ENCODE measurements at regions not wholly inside any gene's neighbourhood (a gene's known extent, or its start where the extent isn't known, plus 50 kb on each side); places are given as distances from the start of the nearest gene placed in this dataset.
"Not testable (repeated sequence)": the region's sequence is repeated elsewhere in the genome, so short reads cannot be mapped to it uniquely, and the experiment has no call there.

DNA sequence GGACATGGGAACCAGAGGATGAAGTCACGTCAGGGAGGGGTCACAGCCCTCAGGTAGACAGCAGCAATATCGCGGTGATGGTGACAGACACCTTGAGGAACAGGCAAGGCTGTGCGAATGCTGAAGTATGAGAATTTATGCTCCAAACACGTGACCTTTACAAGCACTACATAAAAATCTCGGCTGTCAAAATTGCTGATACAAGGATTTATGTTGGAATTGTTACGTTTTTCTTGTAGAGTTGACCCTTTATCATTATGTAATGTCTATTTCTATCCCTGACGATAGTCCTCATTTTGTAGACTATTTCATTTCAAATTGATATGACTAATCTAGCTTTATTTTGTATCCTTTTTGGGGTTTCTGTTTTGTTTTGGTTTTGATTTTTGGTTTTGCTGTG lies 311.1 kb downstream of the C6orf118 start:
- H3K27me3 ChIP-seq (ENCODE audit: control insufficient read depth, insufficient read depth, low read length, poor library complexity, severe bottlenecking) = no peaks in the 10 kb centered on the region
- no peak overlapping the region for H3K27ac ChIP-seq (ENCODE audit: insufficient read depth, low read depth, low read length, poor library complexity, severe bottlenecking)
- WGBS, 2 experiments = 97 to 100% methylated on average over 7 to 8 of the region's 8 CpGs
- no peak overlapping the region for H3K4me3 ChIP-seq (ENCODE audit: insufficient read depth, low read depth, low read length)
- no peaks in the 10 kb centered on the region for H3K9me3 ChIP-seq (ENCODE audit: control insufficient read depth, low read length)
- H3K4me1 ChIP-seq (ENCODE audit: control insufficient read depth, insufficient read depth, low read length) = no peaks in the 10 kb centered on the region
- no peaks in the 10 kb centered on the region for H3K36me3 ChIP-seq (ENCODE audit: control insufficient read depth, insufficient read depth, low read length)

DNA sequence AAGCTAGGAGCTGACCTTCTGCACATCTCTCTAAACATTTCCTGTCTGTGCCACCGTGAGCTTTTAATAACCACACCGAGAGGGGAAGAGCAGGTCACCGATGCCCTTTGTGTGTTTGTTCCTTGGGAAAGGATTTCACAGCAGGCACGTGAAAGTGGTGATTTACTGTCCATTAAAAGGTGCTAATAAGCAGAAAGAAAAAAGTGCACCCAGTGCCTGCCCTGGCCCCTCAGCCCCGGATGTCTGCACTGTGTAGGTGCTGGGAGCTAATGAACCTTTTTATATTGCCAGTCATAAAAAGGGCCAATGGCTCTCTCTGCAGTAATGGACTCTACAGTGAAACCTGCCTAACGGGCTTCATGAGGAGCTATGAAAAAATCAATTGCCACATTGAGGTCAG lies 312.6 kb downstream of the C6orf118 start:
- Histone ChIP-seq H3K4me1 (ENCODE audit: control insufficient read depth, insufficient read depth, low read length) (no peaks in the 10 kb centered on the region), H3K9me3 (ENCODE audit: control insufficient read depth, low read length) (no peaks in the 10 kb centered on the region), H3K27me3 (ENCODE audit: control insufficient read depth, insufficient read depth, low read length, poor library complexity, severe bottlenecking) (no peaks in the 10 kb centered on the region), H3K36me3 (ENCODE audit: control insufficient read depth, insufficient read depth, low read length) (no peaks in the 10 kb centered on the region), H3K4me3 (ENCODE audit: insufficient read depth, low read depth, low read length) (no peak overlapping the region), H3K27ac (ENCODE audit: insufficient read depth, low read depth, low read length, poor library complexity, severe bottlenecking) (no peak overlapping the region)
- WGBS, 2 experiments = 79 to 88% methylated on average over 6 of the region's 6 CpGs

DNA sequence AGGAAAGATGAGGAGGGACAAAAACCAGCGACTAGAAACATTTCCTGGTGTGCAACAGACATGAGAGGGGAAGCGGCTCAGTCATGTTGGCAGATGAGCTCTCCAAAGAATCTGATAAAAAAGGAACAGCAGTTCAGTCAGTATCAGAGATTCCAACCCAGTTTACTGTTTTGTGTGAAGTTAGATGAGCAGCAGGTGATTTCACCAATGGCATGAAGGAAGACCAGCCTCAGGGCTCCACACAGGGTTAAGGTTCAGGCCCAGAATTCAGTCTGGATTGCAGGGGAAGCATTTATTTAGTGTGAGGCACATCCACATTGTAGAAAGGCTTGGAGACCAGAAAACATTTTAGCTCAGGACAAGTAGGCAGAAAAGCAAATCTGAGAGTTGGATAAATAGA lies 317.8 kb downstream of the C6orf118 start:
- Histone ChIP-seq H3K4me3 (ENCODE audit: insufficient read depth, low read depth, low read length) (no peak overlapping the region), H3K4me1 (ENCODE audit: control insufficient read depth, insufficient read depth, low read length) (no peaks in the 10 kb centered on the region), H3K27ac (ENCODE audit: insufficient read depth, low read depth, low read length, poor library complexity, severe bottlenecking) (no peak overlapping the region), H3K36me3 (ENCODE audit: control insufficient read depth, insufficient read depth, low read length) (no peaks in the 10 kb centered on the region), H3K27me3 (ENCODE audit: control insufficient read depth, insufficient read depth, low read length, poor library complexity, severe bottlenecking) (no peaks in the 10 kb centered on the region), H3K9me3 (ENCODE audit: control insufficient read depth, low read length) (no peaks in the 10 kb centered on the region)
- 94 to 97% methylated on average over 2 of the region's 2 CpGs for WGBS, 2 experiments

DNA sequence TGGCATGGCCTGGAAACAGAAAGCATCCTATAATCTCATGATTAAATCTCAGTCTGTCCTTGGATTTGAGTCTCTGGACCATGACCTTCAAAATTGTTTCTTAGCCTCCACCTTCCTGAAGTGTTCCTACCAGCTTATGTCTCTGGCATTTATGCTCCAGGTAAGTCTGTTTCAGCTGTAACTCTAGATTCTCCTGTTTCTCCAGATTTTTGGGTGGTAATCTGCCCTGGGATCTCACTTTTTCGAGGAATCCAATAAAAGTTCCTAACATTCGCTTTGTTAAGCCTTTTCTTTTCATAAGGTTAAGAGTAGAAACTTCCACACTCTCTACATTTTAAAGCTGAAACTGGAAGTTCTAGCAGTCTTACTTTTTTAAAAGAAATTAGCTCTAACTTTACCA lies 318.5 kb downstream of the C6orf118 start:
- WGBS, 2 experiments = 92 to 96% methylated on average over 2 of the region's 2 CpGs
- H3K27me3 ChIP-seq (ENCODE audit: control insufficient read depth, insufficient read depth, low read length, poor library complexity, severe bottlenecking) = no peaks in the 10 kb centered on the region
- H3K4me3 ChIP-seq (ENCODE audit: insufficient read depth, low read depth, low read length) = no peak overlapping the region
- H3K27ac ChIP-seq (ENCODE audit: insufficient read depth, low read depth, low read length, poor library complexity, severe bottlenecking) = no peak overlapping the region
- H3K4me1 ChIP-seq (ENCODE audit: control insufficient read depth, insufficient read depth, low read length) = no peaks in the 10 kb centered on the region
- no peaks in the 10 kb centered on the region for H3K9me3 ChIP-seq (ENCODE audit: control insufficient read depth, low read length)
- H3K36me3 ChIP-seq (ENCODE audit: control insufficient read depth, insufficient read depth, low read length) = no peaks in the 10 kb centered on the region

DNA sequence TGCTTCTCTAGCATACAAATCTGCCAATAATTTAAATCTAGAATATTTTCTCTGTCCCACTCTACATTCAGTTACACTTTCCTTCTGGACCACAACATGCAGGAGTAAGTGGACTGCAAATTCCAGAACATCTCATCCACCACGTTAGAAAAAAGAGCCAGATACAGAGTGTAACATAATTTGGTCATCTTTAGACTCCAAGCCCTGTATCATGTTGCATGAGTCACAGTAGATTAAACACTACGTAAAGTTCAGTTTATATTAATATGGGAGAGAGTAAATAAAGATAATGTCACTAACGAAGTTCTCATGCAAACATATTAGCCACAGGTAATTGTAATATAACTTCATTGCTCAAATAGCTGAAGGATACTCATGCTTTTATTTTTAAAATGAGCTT lies 327.0 kb downstream of the C6orf118 start:
- H3K27me3 ChIP-seq (ENCODE audit: control insufficient read depth, insufficient read depth, low read length, poor library complexity, severe bottlenecking) = no peaks in the 10 kb centered on the region
- no peak overlapping the region for H3K4me3 ChIP-seq (ENCODE audit: insufficient read depth, low read depth, low read length)
- no peaks in the 10 kb centered on the region for H3K9me3 ChIP-seq (ENCODE audit: control insufficient read depth, low read length)
- no peak overlapping the region for H3K27ac ChIP-seq (ENCODE audit: insufficient read depth, low read depth, low read length, poor library complexity, severe bottlenecking)
- H3K36me3 ChIP-seq (ENCODE audit: control insufficient read depth, insufficient read depth, low read length) = no peaks in the 10 kb centered on the region
- no peaks in the 10 kb centered on the region for H3K4me1 ChIP-seq (ENCODE audit: control insufficient read depth, insufficient read depth, low read length)
- WGBS, 2 experiments = 94 to 97% methylated on average over 1 to 2 of the region's 3 CpGs

DNA sequence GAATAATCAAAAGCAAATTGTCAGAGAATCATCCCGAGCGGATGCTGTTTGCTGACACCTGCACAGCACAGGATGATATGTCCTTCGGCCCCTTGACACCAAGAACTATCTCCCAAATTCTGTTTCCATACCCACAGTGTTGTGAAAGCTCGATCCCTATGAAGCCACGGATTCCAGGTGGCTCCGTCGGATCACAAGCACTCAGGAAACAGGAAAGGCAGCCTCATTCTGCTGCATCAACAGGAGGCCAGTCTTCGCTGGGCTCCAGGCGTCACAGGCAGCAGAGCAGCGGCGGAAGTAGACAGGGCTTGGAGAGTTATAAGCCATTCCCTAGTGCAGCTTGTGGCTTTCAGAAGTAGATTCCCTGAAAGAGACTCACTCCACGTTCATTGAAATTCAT lies 342.3 kb downstream of the C6orf118 start:
- Histone ChIP-seq H3K4me3 (ENCODE audit: insufficient read depth, low read depth, low read length) (no peak overlapping the region), H3K27me3 (ENCODE audit: control insufficient read depth, insufficient read depth, low read length, poor library complexity, severe bottlenecking) (no peaks in the 10 kb centered on the region), H3K9me3 (ENCODE audit: control insufficient read depth, low read length) (no peaks in the 10 kb centered on the region), H3K27ac (ENCODE audit: insufficient read depth, low read depth, low read length, poor library complexity, severe bottlenecking) (no peak overlapping the region), H3K36me3 (ENCODE audit: control insufficient read depth, insufficient read depth, low read length) (no peaks in the 10 kb centered on the region), H3K4me1 (ENCODE audit: control insufficient read depth, insufficient read depth, low read length) (no peaks in the 10 kb centered on the region)
- 77 to 79% methylated on average over 12 of the region's 12 CpGs for WGBS, 2 experiments

DNA sequence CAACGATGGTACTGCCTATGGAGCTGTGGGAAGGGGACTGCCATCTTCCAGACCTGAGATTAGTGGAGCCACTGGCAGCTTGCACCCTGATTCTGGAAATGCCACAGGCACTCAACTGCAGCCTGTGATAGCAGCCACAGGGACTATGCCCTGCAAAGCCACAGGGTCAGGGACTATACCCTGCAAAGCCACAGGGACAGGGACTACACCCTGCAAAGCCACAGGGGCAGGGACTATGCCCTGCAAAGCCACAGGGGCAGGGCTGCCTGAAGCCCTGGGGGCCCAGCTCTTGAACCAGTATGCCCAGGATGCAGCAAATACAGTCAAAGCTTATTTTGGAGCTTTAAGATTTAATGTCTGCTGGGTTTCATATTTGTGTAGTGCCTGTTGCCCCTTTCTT lies 346.6 kb downstream of the C6orf118 start:
- no peaks in the 10 kb centered on the region for H3K27me3 ChIP-seq (ENCODE audit: control insufficient read depth, insufficient read depth, low read length, poor library complexity, severe bottlenecking)
- H3K4me1 ChIP-seq (ENCODE audit: control insufficient read depth, insufficient read depth, low read length) = no peaks in the 10 kb centered on the region
- no peak overlapping the region for H3K4me3 ChIP-seq (ENCODE audit: insufficient read depth, low read depth, low read length)
- no peaks in the 10 kb centered on the region for H3K36me3 ChIP-seq (ENCODE audit: control insufficient read depth, insufficient read depth, low read length)
- H3K9me3 ChIP-seq (ENCODE audit: control insufficient read depth, low read length) = no peaks in the 10 kb centered on the region
- no peak overlapping the region for H3K27ac ChIP-seq (ENCODE audit: insufficient read depth, low read depth, low read length, poor library complexity, severe bottlenecking)
- 90 to 93% methylated on average over 1 of the region's 1 CpG for WGBS, 2 experiments

DNA sequence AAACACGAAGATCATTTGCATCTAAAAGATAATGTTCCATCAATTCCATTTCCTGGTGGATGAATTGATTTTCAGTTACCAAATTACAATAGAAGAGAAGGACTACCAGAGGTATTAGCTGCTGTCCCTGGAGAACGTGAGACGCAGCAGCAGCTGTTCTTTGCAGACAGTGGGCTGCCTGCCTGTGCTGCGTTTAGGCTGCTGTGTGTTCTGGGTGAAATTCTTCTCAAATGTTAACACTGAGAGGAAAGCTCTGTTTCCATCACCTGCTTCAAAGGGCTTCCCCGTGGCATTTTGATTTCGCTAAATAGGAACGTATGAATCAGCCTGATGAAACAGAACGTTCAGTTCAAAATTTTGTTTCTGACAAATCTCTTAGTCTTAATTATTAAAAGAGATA lies 362.2 kb downstream of the C6orf118 start:
- Histone ChIP-seq H3K36me3 (ENCODE audit: control insufficient read depth, insufficient read depth, low read length) (no peaks in the 10 kb centered on the region), H3K9me3 (ENCODE audit: control insufficient read depth, low read length) (no peaks in the 10 kb centered on the region), H3K27ac (ENCODE audit: insufficient read depth, low read depth, low read length, poor library complexity, severe bottlenecking) (no peak overlapping the region), H3K4me1 (ENCODE audit: control insufficient read depth, insufficient read depth, low read length) (no peaks in the 10 kb centered on the region), H3K4me3 (ENCODE audit: insufficient read depth, low read depth, low read length) (no peak overlapping the region), H3K27me3 (ENCODE audit: control insufficient read depth, insufficient read depth, low read length, poor library complexity, severe bottlenecking) (no peaks in the 10 kb centered on the region)
- 87 to 88% methylated on average over 8 of the region's 8 CpGs for WGBS, 2 experiments

DNA sequence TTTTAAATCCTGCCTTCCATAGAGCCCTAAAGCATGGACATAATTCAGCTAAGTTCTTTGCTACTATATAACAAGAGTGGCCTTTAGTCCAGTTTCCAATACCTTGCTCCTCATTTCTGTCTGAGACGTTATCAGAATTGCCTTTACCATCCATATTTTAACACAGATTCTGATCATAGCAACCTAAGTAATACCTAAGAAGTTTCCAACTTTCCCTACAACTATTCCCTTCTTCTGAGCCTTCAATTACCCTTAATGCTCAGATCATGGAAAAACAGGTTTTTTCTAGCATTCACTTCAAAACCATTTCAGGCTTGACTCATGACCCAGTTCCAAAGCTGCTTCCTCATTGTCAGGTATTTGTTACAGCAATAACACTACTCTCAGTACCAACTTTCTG lies 367.1 kb downstream of the C6orf118 start:
- WGBS, 2 experiments = 92 to 93% methylated on average over 1 of the region's 1 CpG
- Histone ChIP-seq H3K27ac (ENCODE audit: insufficient read depth, low read depth, low read length, poor library complexity, severe bottlenecking) (no peak overlapping the region), H3K4me1 (ENCODE audit: control insufficient read depth, insufficient read depth, low read length) (no peaks in the 10 kb centered on the region), H3K36me3 (ENCODE audit: control insufficient read depth, insufficient read depth, low read length) (no peaks in the 10 kb centered on the region), H3K9me3 (ENCODE audit: control insufficient read depth, low read length) (no peaks in the 10 kb centered on the region), H3K4me3 (ENCODE audit: insufficient read depth, low read depth, low read length) (no peak overlapping the region), H3K27me3 (ENCODE audit: control insufficient read depth, insufficient read depth, low read length, poor library complexity, severe bottlenecking) (no peaks in the 10 kb centered on the region)

DNA sequence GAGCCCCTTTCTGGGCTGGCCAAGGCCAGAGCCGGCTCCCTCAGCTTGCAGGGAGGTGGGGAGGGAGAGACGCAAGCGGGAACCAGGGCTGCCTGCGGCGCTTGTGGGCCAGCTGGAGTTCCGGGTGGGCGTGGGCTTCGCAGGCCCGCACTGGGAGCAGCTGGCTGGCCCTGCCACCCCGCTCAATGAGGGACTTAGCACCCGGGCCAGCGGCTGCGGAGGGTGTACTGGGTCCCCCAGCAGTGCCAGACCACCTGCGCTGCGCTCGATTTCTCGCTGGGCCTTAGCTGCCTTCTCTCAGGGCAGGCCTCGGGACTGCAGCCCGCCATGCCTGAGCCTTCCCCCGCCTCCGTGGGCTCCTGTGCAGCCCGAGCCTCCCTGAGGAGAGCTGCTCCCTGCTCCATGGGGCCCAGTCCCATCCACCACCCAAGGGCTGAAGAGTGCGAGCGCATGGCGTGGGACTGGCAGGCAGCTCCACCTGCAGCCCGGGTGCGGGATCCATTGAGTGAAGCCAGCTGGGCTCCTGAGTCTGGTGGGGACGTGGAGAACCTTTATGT lies 376.1 kb downstream of the C6orf118 start:
- WGBS, 2 experiments = 93% methylated on average over 28 of the region's 28 CpGs
- H3K27ac ChIP-seq (ENCODE audit: insufficient read depth, low read depth, low read length, poor library complexity, severe bottlenecking); H3K4me3 ChIP-seq (ENCODE audit: insufficient read depth, low read depth, low read length): not testable (repeated sequence)

DNA sequence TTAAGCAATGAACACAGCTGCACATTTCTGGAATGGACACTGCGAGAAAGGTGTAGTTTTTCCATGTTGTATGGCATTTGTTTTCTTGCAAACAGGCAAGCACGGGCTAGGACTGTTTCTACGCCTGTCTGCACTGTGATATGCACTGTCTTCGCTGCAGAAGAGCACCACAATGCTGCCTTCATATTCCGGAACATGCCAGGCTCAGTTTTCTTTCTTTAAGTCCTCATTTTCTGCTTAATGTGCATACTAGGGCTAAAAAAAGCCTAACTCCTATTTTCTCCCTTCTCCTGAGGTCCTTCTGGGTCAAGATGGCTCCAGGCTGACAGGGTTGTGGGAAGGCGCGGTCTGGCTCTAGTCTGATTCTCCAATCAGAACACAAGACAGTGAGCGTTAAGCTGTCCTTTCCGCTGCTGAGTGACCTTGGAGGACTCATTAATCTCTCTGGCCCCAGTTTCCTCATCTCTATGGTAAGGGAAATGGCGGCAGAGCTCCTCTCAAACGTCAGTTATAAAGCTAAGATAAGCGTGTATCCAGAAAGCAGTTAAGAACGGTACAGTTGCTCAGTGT lies 379.9 kb downstream of the C6orf118 start:
- Histone ChIP-seq H3K27me3 (ENCODE audit: control insufficient read depth, insufficient read depth, low read length, poor library complexity, severe bottlenecking) (no peaks in the 10 kb centered on the region), H3K27ac (ENCODE audit: insufficient read depth, low read depth, low read length, poor library complexity, severe bottlenecking) (no peak overlapping the region), H3K4me1 (ENCODE audit: control insufficient read depth, insufficient read depth, low read length) (no peaks in the 10 kb centered on the region), H3K9me3 (ENCODE audit: control insufficient read depth, low read length) (no peaks in the 10 kb centered on the region), H3K4me3 (ENCODE audit: insufficient read depth, low read depth, low read length) (no peak overlapping the region), H3K36me3 (ENCODE audit: control insufficient read depth, insufficient read depth, low read length) (no peaks in the 10 kb centered on the region)
- 96 to 98% methylated on average over 13 of the region's 13 CpGs for WGBS, 2 experiments

More for the DNA sequence above, 376.1 kb downstream of the C6orf118 start:
- not testable (repeated sequence) for H3K36me3 ChIP-seq (ENCODE audit: control insufficient read depth, insufficient read depth, low read length); H3K4me1 ChIP-seq (ENCODE audit: control insufficient read depth, insufficient read depth, low read length); H3K9me3 ChIP-seq (ENCODE audit: control insufficient read depth, low read length); H3K27me3 ChIP-seq (ENCODE audit: control insufficient read depth, insufficient read depth, low read length, poor library complexity, severe bottlenecking)
